NCI-H524 (cell line): ENCODE measurements at regions not wholly inside any gene's neighbourhood (a gene's known extent, or its start where the extent isn't known, plus 50 kb on each side); places are given as distances from the start of the nearest gene placed in this dataset.
A peak's percentile ranks its signal among the peaks of the same experiment; 100 is the strongest.

ENCODE experiments used
- DNase-seq, 2 experiments: peaks; one replicate each; lab custom pipeline; 2025; lab: John Stamatoyannopoulos, UW

DNA sequence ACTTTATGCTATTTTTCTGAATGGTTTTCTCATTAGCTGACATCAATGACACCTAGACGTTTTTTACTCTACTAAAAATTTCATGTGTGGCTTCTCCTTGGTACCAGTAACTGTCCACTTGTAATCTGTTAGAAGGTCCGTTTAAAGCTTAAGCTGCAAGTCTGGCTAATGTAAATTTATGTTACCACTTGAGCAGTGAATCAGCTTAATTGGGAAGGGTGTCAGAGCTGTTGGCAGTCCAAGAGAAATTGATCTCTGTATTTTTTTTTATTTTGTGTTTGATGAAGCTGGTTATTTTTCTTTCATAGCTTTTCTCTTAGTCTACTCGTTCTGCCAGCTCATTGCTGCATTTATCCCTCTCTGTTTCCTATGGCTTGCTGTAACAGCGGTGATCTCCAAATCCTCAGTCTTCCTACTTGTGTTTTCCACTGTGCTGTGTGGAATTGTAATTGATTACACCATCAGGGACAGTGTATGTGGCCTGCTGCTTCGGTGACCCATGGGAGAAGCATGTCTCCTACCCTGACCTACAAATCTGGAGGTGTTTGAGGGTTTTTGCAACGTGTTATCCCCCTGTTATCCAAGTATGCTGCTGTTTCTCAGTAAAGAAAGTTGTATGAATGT, 724.2 kb upstream of the REG3G start:
- peak in 1 of 2 experiments; percentile 59 for DNase-seq

DNA sequence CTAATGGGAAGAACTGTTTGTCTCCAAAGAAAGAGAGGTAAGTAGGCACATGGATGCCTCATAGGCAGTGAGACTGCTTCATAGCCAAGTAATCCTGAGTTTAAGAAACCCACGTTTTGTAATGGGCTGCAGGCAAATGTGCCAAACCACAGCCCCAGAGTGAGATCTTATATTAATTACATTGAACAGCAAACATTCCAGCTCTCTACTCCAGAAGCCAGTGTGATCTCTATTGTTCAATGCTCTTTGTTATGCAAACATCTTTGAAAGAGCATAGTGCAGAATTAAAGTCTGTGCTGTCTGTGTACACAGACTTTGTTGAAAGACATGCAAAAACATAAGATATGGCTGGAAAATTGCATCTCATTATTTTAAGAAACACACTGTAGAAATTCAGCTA, 720.8 kb upstream of the REG3G start:
- DNase-seq = no peak

DNA sequence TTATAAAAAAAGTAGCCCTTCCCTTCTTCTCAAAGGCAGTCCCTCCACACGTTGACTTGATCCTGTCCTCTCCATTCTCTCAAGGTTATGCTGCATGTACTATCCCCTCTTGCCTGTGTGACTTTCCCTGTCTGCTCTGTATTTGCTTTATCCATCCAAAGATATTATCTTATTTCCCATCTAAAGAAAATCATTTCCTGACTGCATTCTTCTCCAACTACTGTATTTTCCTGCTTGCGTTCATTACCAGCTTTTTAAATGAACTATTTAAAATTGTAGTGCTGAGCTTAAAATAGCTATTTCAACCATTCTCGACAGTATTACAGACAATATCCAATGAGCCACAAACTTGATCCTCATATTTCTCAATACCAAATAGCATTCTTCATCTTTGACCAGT, 716.0 kb upstream of the REG3G start:
- DNase-seq = no peak

DNA sequence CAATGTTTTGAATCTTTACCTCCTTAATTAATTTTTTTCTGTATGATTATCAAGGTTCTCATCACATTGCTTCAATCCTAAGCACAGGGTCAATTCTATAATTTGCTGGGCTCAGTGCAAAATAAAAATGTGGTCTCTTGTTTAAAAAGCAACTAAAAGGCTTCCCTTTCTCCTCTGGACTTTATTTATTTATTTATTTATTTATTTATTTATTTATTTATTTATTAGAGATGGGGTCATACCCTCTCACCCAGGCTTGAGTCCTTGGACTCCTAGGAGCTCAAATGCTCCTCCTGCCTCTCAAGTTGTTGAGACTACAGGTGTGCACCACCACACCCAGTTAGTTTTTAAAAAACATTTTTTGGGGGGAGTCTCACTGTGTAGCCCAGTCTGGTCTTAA, 710.1 kb upstream of the REG3G start:
- DNase-seq = no peak

DNA sequence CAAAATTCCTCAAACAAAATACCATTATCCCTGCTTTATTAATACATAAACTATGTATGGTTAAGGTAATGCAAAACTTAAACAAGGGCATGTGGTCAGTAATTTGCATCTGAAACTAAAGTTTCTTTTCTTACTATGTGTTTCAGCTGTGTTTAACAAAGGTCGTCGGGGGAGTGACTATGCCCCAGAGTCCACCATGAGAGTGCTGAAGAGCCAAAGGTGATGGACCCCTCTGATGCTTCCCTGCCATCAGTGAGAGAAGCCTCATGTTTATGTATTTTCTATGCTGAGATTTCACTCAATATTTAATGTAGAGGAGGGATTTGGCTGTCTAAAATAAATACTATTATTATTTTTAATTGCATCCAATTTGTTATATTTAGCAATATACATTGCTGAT, 707.2 kb upstream of the REG3G start:
- DNase-seq = no peak

DNA sequence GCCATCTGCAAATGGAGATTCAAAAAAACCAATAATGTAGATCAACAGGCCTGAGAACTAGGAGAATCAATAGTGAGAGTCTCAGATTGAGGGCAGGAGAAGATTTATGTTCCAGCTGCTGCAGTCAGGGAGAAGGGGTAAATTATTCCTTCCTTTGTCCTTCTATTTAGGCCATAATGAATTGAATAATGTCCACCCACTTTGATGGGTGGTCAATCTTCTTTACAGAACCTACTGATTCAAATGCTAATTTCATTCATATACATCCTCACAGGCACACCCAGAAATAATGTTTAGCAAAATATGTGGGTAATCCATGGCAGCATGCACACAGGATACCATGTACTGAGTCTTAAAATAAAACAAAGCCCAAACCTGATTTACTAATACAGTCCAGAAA, 695.3 kb upstream of the REG3G start:
- no peak for DNase-seq

DNA sequence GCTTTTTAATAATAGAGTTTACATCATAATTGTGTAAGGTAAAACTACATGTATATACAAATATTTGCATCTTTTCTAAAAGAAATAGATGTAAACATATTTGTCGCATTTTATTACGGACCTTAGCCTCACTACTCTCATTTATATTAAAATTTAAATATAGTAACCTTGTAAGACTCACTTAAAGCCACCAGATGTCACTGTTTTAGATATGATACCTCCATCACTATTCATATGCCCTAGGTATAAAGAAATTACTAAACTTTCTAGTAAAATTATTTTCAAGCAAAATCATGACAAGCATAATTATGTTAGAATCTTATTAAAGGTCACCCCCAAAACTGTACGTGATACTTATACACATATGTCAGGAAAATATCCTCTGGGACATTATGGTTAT, 674.3 kb upstream of the REG3G start:
- peak in 1 of 2 experiments; percentile 4 for DNase-seq

DNA sequence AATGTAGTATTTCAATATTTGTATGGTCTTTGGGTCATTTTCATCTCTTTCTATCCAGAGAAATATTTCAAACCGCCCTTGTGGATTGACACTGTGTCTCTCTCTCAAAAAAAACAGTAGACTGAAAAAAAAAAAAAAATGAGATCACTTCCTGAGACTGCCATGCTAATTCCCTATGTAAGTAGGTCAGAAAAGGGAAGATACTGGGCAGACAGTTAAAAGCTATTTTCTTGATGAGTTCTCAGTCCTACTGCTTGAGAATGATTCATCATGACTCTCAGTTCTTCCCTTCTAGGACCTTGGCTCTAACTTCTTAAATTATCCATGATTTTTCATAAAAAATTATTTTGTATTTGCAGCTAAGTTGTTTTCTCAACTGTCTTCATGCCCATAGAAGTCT, 672.3 kb upstream of the REG3G start:
- no peak for DNase-seq

DNA sequence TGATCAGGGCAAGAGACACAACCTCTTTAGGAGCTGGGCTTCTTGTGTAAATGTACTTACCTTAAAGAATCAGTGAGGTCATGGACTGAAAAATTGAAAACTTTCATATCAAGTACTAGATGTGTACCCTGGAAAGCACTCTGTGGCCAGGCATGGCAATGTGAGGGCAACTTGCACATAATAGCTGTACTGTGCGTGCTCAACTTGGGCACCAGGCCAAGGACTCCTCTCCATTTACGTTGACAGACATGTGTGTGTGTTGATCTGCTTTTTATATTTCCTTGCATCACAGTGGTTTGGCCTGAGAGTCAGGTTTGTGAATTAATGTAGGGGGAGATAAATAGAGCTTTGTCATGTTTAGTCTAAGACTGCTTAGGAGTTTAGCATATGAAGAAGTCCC, 669.5 kb upstream of the REG3G start:
- DNase-seq = no peak

DNA sequence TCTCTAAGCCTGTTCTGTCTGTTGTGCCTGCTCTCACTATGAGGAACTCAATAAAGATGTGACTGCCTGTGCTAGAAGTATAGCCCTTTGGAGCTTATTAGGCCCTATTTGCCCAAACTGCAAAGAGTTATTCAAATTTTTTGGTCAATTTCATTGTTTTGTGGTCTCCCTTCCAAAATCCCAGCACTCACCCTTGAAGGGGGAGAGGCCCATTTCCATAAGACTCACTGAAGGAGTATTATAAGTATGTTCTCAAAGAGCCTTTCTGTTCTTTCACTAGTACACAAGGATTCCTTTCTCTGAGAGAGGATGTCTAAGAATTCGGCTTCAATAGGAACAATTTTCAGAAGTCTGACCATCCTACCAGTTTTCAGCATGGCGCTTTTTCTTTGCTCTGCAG, 641.9 kb upstream of the REG3G start:
- no peak for DNase-seq

DNA sequence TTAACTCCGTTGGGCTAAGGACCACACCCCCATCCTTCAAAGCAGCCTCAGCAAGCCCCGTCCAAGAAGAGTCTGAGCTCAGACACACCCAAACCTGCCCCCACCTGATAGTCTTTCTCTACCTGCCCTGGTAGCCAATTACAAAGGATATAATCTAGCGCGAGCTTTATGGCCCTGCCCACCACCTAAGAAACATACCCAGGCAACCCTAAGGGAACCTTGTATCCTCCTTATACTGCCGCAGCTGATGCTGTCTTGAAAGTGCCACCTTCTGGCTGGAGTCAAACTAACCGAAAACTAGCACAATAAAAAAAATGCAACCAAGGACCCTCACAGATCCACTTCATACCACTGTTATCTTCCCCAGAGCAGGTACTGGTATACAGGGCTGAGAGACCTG, 628.3 kb upstream of the REG3G start:
- no peak for DNase-seq

DNA sequence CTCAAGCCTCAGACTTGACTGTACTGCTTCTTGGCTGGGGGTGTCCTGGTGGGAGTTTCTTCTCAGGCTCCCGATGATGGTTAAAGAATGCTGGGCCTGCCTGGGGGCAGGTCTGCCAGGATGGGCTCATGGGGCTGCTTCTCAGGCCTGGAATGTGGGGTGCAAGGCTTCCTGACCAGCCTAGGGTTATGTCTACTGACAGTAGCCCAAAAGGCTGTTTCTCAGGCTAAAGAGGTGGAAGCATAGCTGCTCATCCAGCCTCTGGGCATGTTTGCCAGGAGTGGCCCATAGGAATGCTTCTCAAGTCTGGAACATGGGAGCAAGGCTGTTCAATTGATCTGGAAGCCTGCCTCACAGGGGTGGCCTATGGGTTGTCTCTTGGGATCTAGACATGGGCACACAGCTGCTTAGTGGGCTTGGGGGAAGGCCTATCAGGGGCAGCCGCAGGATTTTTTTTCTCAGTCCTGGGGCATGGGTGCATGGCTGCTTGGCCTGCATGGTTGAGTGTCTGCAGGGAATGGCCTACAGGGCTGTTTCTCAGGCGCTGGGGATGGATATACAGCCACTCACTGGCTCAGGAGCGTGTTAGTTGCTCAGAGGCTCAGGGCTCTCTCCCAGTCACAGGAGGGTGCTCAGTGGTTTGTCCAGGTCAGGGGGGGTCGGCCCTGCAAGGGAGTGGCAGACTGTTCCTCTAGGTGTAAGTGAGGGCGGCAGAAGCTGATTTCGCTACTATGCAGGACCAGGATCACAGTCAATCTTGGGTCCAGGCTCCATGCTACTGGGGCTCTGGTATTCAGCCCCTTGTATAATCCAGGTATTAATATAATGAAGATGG, 617.3 kb upstream of the REG3G start:
- no peak for DNase-seq

DNA sequence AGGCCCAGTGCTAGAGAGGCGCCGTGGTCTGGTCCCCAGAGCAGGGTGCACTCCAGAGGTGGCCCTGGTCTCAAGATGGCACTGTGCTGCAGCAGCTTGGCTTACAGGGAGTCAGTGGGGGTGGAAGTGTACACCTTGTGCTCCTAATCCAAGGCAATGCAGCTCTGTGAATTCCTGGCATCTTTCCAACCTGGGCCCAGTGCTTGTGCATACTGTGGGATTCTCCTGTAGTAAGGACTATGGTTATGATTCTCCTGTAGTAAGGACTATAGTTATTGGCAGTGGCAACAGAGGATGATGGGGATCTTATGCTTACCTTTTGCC, 616.7 kb upstream of the REG3G start:
- DNase-seq = peak; percentile 8 to 71

DNA sequence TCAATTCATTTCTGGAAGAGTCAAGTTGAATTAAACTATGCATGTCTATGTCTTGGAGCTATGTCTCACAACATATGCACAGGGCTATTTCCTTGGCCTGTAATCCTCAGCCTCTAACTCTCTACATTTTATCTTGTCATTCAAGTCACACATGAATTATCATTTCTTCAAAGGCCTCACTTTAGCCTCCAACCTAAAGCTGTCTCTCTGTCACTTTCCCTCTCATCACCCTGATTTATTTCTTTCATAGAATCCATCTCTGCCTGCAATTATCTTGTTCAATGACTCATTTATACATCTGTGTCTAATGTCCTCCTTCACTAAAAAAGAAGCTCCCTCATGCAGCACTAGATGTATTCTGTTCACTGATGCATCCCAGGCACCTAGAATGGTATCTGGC, 614.2 kb upstream of the REG3G start:
- no peak for DNase-seq

DNA sequence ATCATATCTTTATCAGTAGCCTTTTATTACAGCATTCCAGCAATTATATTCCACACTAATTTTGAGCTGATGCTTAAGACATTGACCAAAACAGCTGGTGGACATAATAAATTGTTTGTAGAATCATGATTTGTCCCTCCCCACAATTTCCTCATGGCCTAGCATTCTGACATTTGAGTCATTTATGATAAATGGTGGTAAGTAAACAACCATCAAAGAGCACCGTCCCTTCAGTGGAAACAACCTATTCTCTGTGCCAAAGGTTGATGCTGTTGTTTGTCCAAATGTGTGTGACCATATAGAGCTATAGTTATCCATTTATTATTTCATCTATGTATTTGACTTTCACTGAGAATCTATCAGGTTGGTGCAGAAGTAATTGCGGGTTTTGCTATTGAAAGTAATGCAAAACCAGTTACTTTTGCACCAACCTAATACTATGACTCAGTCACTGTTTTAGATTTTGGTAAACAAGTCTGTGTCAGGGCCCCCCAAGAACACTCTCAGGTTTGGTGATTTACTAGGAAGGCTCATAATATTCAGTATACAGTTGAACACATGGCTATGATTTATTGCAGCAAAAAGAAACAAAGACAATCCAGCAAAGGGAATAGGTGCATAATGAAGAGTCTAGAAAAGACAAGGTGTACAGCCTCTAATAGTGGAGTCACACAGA, 608.7 kb upstream of the REG3G start:
- no peak for DNase-seq

DNA sequence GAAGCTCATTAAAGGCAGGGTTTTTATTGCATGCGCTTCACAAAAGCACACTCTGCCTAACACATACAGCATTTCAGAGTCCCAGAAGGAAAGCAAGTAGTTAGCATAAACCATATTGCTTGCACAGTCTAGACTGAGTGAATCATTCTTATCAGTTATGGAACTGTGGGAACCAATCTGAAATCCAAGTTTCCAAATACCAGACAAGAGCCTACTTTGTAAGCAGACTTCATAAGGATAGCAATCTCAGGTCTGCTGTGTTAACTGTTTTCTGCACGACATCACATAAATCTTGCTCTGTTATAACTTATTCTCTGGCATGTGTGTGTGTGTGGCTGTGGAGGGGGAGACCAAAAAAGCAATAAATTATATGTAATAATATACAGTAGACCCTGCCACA, 608.1 kb upstream of the REG3G start:
- DNase-seq = no peak

DNA sequence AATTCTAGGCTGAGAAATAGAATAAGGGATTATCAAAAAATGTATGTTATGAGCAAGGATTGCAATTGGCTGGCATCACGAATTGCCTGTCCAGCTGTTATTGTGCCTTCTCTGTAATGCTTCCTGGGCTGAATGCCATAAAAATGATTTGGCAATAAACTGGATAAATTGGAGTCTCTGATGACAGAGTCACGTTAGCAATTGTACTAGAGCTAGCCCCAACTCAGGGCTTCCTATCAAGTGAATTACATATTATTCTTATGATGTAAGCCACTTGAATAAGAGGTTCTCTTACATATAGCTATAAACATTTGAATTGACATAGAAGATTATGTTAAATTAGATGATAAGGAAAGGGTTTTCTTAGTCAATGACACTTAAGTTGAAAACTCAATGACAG, 607.5 kb upstream of the REG3G start:
- DNase-seq = peak in 1 of 2 experiments; percentile 22

DNA sequence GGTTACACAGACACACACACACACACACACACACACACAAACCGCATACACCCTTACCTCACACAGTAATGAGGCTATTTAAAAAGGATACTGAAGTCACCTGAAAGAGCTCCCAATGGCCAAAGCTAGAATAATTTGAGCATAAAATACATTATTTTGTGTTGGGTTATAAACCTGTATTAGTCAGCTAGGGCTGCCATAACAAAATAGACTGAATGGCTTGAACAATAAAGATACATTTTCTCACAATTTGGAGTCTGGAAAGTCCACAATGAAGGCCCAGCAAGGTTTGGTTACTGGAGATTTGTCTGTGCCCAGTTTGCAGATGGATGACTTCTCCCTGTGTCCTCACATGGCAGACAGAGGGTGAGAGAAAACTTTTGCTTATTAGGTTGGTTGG, 605.4 kb upstream of the REG3G start:
- no peak for DNase-seq

DNA sequence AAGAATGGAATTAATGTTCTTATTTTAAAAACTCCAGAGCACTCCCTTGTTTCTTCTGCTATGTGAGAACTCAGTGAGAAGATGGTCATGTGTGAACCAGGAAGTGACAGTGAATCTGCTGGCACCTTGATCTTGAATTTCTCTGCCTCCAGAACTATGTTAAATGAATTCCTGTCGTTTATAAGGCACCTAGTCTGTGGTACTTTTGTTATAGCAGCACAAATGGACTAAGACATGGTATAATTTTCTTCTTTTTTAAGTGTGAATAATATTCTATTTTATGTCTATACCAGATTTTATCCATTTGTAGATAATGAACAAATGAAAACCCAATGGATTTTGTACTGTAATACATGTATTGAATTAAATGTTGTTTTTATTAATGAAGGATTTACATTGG, 601.9 kb upstream of the REG3G start:
- DNase-seq = no peak

DNA sequence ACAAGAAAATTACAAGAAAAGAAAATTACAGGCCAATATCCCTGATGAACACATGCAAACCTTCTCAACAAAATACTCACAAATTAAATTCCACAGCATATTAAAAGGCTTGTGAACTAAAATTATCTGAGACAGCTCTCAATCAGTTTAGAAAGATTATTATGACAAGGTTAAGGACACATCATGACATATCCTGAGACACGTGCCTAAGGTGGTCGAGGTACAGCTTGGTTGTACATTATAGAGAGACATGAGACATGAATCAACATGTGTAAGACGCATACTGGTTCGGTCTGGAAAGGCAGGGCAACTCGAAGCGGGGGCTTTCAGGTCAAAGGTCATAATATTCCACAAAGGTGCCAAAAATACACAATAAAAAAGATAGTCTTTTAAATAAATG, 598.3 kb upstream of the REG3G start:
- no peak for DNase-seq

DNA sequence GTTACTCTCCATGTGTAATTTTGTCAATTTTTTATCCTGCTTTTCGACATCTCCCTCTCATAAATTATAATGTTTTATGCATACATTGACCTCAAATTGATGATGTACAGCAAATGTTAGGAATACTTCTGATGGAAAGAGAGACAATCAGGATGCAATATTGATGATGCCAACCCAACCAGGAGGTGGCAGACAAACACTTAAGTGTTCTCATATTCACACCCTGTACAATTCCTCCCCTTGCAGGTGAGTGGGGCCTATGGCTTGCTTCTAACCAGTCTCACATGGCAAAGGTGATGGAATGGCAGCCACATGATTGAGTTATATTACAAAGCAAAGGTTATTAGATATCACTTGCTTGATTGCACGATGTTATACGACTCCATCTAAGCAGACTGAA, 594.3 kb upstream of the REG3G start:
- DNase-seq = peak; percentile 18 to 30

DNA sequence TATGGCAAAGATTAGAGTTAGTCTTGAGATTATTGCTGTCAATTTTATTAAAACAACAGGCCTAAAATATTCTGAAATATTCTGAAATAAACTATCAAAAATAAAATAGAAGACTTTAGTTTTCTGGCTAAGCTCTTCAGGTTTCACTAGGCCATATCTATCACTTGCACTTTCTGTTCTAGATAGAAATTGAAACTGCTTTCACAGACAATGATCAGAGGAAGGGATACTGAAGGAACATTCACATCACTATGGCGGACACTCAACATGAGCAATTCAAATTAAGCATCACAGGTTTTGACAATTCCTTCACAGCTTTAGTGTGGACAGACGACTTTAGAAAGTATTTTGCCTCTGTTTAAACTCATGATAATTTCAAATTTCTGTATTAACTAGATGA, 586.4 kb upstream of the REG3G start:
- DNase-seq = no peak

DNA sequence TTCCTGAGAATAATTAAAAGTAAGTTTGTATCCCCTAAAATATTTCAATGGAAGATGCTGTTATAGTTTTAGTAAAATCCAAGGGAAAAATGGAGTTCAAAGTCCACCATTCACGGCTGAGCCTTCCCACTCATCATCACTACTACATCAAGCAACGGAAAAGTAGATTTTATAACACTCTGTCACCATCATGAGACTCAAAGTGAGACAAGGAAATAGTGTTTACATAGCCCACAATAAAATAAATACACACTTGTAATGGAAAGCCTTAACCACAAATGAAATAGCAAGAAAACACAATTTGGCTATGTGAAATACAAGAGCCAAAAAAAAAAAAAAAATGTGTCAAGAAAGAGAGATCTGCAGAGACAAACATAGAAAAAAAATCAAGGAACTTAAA, 569.9 kb upstream of the REG3G start:
- DNase-seq = no peak

DNA sequence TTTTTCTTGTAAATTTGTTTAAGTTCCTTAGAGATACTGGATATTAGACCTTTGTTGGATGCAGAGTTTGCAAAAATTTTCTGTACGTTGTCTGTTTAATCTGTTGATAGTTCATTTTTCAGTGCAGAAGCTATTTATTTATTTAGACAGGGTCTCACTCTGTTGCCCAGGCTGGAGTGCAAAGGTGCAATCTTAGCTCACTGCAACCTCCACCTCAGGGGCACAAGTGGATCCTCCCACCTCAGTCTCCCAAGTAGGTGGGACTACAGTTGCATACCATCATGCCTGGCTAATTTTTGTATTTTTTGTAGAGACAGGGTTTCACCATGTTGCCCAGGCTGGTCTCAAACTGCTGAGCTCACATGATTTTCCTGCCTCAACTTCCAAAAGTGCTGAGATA, 568.2 kb upstream of the REG3G start:
- DNase-seq = no peak
